Heart right ventricle (tissue), 16 donors: ENCODE measurements at regions not wholly inside any gene's neighbourhood (a gene's known extent, or its start where the extent isn't known, plus 50 kb on each side); places are given as distances from the start of the nearest gene placed in this dataset.

Source experiments
- ATAC-seq, 8 donors: fragments of 200-7000 bp; cut with Tn5 transposase; one replicate each; pipeline ENCODE4 v1.9.1; 2020; ENCODE audit warnings: mild to moderate bottlenecking in 8 of 8, moderate library complexity in 8 of 8, moderate number of reproducible peaks in 1 of 8
- DNase-seq, 2 donors: peaks; one replicate each; pipeline ENCODE4 v3.0.0-alpha.2; 2020
- H3K27ac ChIP-seq, 10 donors: fragments of 200-600 bp; sonication (generic) in 2 of 10; one replicate each; pipeline versions ENCODE4 v1.5.0 to v1.8.0; 2020 to 2022; ENCODE audit warnings: mild to moderate bottlenecking in 3 of 10
- H3K27me3 ChIP-seq, 7 donors: fragments of 200-600 bp; one replicate each; pipeline ENCODE4 v1.8.0; 2021 to 2022; ENCODE audit warnings: mild to moderate bottlenecking in 2 of 7
- H3K36me3 ChIP-seq, 9 donors: fragments of 200-600 bp; sonication (generic) in 1 of 9; one replicate each; pipeline versions ENCODE4 v1.5.0 to v1.8.0; 2020 to 2022; ENCODE audit warnings: mild to moderate bottlenecking in 2 of 9
- H3K4me1 ChIP-seq, 9 donors: fragments of 200-600 bp; sonication (generic) in 1 of 9; one replicate each; pipeline versions ENCODE4 v1.5.0 to v1.8.0; 2020 to 2022; ENCODE audit warnings: mild to moderate bottlenecking in 4 of 9
- H3K4me3 ChIP-seq, 10 donors: fragments of 200-600 bp; sonication (generic) in 2 of 10; one replicate each; pipeline versions ENCODE4 v1.5.0 to v1.8.0; 2020 to 2022; ENCODE audit warnings: mild to moderate bottlenecking in 7 of 10, moderate library complexity in 2 of 10
- H3K9me3 ChIP-seq, 11 donors: fragments of 200-600 bp in 10 of 11; sonication (generic) in 2 of 11; one replicate each; pipeline versions ENCODE4 v1.5.0 to v1.8.0; 2013 to 2022; ENCODE audit warnings: mild to moderate bottlenecking in 2 of 11, control low read depth in 1 of 11, moderate library complexity in 1 of 11
- WGBS, 2 donors: extraction: QIAGEN DNeasy Blood & Tissue Kit; methylation state at CpG; one replicate each; pipeline ENCODE4 v1.1.7; 2013; ENCODE audit warnings: inconsistent platforms in 1 of 2; 5-methylcytosine and 5-hydroxymethylcytosine counted together
- intact Hi-C, 10 donors: fragments of 100-400 bp; cut with DNase I; formaldehyde crosslinking; loops; one replicate each; pipeline versions ENCODE4 v1.11.1 to v1.14.2; 2022
- TF ChIP-seq, protein P1 (sequence below), 9 donors: fragments of 200-600 bp; sonication (generic) in 2 of 9; IDR thresholded peaks; one replicate each; pipeline versions ENCODE4 v1.5.0 to v1.8.0; 2021 to 2022; ENCODE audit warnings: antibody characterized with exemption in 9 of 9, mild to moderate bottlenecking in 5 of 9, moderate library complexity in 1 of 9
- donor health status: Arrhythmogenic right ventricular cardiomyopathy.
- donor health status: ischemic (EF 13 %, LVEDD 7.1; RV severe dilation, severe dysfunction).
- donor health status: healthy with polysubstance abuse.
- donor health status: DM: no; HTN: yes; CAD: no.
- donor health status: DM: no; HTN: no; CAD: no.
- donor health status: ischemic (EF 25% LVEDD 6.9; RV normal size, moderate dysfunction).
- donor health status: ischemic (EF 25% LVEDD 5.7; RV mildly dilated, moderate dysfunction).
- donor health status: healthy.
- donor health status: DM: yes; HTN: yes; CAD: no.
- donor health status: Ischemic cardiomyopathy.
- donor health status: ischemic (EF 35%, LVEDD 5.7; RV mildly dilated, moderate dysfunction).
- donor health status: nonischemic (EF 11% LVEDD 7.7; RV severe dilation, severe dysfunction).
- donor health status: DM: yes; HTN: yes; CAD: no.
- donor health status: PGD.
- donor health status: ischemic (EF 29% LVEDD 5.4; RV normal size, mild dysfunction).
- donor health status: nonischemic (EF 23%, LVEDD 6.1; RV moderate dilation, normal function).

DNA sequence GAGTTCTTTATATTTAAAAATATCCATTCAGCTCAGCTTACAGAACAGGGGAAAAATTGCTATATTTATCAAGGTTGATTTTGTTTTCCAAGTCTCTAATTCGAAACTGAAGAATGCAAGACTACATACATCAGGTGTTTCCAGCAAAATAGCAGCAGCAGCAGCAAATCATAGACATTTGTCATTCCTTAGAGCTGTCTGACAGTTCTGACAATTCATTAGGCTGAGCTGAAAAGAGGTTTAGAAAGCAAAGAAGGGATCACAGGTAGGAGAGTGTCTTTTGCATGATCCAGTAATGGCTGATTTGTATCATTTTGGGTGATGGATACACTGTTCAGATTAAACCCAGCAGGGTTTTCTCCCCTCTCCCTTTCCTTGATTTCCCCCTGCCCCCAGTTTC is 545.7 kb downstream of the MCTP2 start:
- no peak overlapping the region for H3K27ac ChIP-seq
- no peak for ATAC-seq
- TF ChIP-seq, protein P1, sequence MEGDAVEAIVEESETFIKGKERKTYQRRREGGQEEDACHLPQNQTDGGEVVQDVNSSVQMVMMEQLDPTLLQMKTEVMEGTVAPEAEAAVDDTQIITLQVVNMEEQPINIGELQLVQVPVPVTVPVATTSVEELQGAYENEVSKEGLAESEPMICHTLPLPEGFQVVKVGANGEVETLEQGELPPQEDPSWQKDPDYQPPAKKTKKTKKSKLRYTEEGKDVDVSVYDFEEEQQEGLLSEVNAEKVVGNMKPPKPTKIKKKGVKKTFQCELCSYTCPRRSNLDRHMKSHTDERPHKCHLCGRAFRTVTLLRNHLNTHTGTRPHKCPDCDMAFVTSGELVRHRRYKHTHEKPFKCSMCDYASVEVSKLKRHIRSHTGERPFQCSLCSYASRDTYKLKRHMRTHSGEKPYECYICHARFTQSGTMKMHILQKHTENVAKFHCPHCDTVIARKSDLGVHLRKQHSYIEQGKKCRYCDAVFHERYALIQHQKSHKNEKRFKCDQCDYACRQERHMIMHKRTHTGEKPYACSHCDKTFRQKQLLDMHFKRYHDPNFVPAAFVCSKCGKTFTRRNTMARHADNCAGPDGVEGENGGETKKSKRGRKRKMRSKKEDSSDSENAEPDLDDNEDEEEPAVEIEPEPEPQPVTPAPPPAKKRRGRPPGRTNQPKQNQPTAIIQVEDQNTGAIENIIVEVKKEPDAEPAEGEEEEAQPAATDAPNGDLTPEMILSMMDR (IDR thresholded peaks at IDR 0.05) = no peak
- WGBS, 2 donors = 89 to 93% methylated on average over 1 of the region's 1 CpG
- H3K36me3 ChIP-seq = no peaks in the 10 kb centered on the region
- no peak overlapping the region for H3K4me3 ChIP-seq
- H3K4me1 ChIP-seq = no peaks in the 10 kb centered on the region
- peaks cover 0 to 5% (median 0%) of the 10 kb centered on the region in 7 donors for H3K27me3 ChIP-seq
- H3K9me3 ChIP-seq = peaks cover 0 to 3% (median 0%) of the 10 kb centered on the region in 11 donors
- DNase-seq = no peak
- intact Hi-C loops = no loop called here

DNA sequence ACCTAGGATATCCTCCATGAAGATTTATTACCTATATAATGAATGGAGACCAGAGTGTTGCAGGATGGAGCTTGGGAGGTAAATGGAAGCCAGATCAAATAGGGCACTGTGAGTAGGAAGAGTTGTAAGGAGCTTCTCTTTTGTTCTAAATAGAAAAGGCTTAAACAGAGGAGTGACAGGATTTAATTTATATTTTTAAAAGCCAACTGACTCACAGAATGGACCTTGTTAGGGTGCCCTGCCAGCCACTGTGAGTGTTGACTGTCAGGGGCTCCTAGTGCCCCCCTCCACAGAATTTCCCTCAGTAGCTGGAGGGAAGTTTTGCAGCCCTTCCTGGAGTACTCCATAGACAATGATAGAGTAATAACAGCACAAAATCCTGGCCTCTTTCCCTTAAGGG is 547.5 kb downstream of the MCTP2 start:
- TF ChIP-seq, protein P1 (IDR thresholded peaks at IDR 0.05) = no peak
- H3K36me3 ChIP-seq = no peaks in the 10 kb centered on the region
- H3K9me3 ChIP-seq = peaks cover 0 to 16% (median 3%) of the 10 kb centered on the region in 11 donors
- H3K4me1 ChIP-seq = no peaks in the 10 kb centered on the region
- ATAC-seq = no peak
- intact Hi-C loops = no loop called here
- no peak overlapping the region for H3K27ac ChIP-seq
- H3K4me3 ChIP-seq = no peak overlapping the region
- H3K27me3 ChIP-seq = peaks cover 0 to 5% (median 0%) of the 10 kb centered on the region in 7 donors
- DNase-seq = no peak

DNA sequence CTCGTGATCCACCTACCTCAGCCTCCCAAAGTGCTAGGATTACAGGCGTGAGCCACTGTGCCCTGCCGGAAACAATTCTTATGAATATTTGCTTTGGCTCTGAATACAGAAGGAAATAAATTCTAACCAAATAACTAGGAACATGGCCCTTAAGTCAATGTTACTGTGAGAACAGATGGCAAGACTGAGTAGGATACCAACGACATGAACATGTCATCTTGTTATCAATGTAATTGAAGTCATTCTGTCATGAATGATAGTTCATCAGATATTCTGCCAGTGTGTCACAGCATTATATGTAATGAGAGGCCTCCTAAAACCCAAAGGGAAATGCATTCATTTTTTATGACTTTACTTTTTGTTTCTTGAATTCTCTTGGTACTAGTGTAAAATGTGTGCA is 548.8 kb downstream of the MCTP2 start:
- H3K4me1 ChIP-seq = no peaks in the 10 kb centered on the region
- H3K9me3 ChIP-seq = peaks cover 0 to 22% (median 0%) of the 10 kb centered on the region in 11 donors
- intact Hi-C loops = no loop called here
- 88 to 92% methylated on average over 4 of the region's 4 CpGs for WGBS, 2 donors
- no peak overlapping the region for H3K27ac ChIP-seq
- TF ChIP-seq, protein P1 (IDR thresholded peaks at IDR 0.05) = no peak
- H3K27me3 ChIP-seq = peaks cover 0 to 5% (median 0%) of the 10 kb centered on the region in 7 donors
- ATAC-seq (no peak), DNase-seq (no peak)
- H3K4me3 ChIP-seq = no peak overlapping the region
- H3K36me3 ChIP-seq = no peaks in the 10 kb centered on the region

DNA sequence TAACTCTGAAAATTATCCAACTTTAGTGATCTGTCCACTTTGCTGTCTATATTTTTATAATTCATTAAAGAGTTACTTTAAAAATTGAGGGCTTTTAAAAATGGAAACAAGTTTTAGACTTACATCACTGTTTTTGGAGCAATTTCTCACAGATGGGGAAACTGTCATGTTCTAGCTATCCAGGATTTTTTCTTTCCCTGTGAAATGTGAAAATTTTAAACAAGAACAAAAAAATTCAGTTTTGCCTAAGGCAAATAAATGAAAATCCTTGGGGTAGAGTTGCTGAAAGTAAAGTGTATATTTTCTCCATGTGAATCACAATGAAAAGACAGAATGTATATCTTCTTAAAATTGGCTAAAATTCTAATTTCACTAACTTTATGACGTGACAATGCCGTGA is 553.7 kb downstream of the MCTP2 start:
- 83 to 90% methylated on average over 2 of the region's 2 CpGs for WGBS, 2 donors
- no peak for ATAC-seq
- no peak overlapping the region for H3K4me3 ChIP-seq
- H3K36me3 ChIP-seq = no peaks in the 10 kb centered on the region
- intact Hi-C loops = no loop called here
- TF ChIP-seq, protein P1 (IDR thresholded peaks at IDR 0.05) = no peak
- no peaks in the 10 kb centered on the region for H3K27me3 ChIP-seq
- no peak overlapping the region for H3K27ac ChIP-seq
- DNase-seq = no peak
- peaks cover 0 to 22% (median 0%) of the 10 kb centered on the region in 11 donors for H3K9me3 ChIP-seq
- no peaks in the 10 kb centered on the region for H3K4me1 ChIP-seq
